ENCODE measurements at regions not wholly inside any gene's neighbourhood (a gene's known extent, or its start where the extent isn't known, plus 50 kb on each side); places are given as distances from the start of the nearest gene placed in this dataset.
A peak's percentile ranks its signal among the peaks of the same experiment; 100 is the strongest.

- no peak for TF ChIP-seq CTCF (IDR thresholded peaks at IDR 0.05; ENCODE audit: borderline replicate concordance, insufficient read depth, low read depth, low read length)
- no peak overlapping the region for H3K4me3 ChIP-seq (ENCODE audit: low read depth, low read length)
These were observed 81.4 kb downstream of the RCN1 start for GRCh38 chr11:32172041-32172847.

GRCh38 chr11:32172848-32173834 lies 82.3 kb downstream of the RCN1 start:
- H3K4me3 ChIP-seq (ENCODE audit: low read depth, low read length) = no peak overlapping the region
- TF ChIP-seq CTCF (IDR thresholded peaks at IDR 0.05; ENCODE audit: borderline replicate concordance, insufficient read depth, low read depth, low read length) = peak; percentile 64; the same call in 1 of the 2 replicates

- TF ChIP-seq CTCF (IDR thresholded peaks at IDR 0.05; ENCODE audit: borderline replicate concordance, insufficient read depth, low read depth, low read length) = no peak
- no peak overlapping the region for H3K4me3 ChIP-seq (ENCODE audit: low read depth, low read length)
These were observed 83.1 kb downstream of the RCN1 start for GRCh38 chr11:32173977-32174376.

- no peak overlapping the region for H3K4me3 ChIP-seq (ENCODE audit: low read depth, low read length)
- peak; percentile 71 for TF ChIP-seq CTCF (IDR thresholded peaks at IDR 0.05; ENCODE audit: borderline replicate concordance, insufficient read depth, low read depth, low read length)
These were observed 85.5 kb downstream of the RCN1 start for GRCh38 chr11:32176223-32176934.

- H3K4me3 ChIP-seq (ENCODE audit: low read depth, low read length) = no peak overlapping the region
- TF ChIP-seq CTCF (IDR thresholded peaks at IDR 0.05; ENCODE audit: borderline replicate concordance, insufficient read depth, low read depth, low read length) = no peak
These were observed 87.8 kb downstream of the RCN1 start for GRCh38 chr11:32178692-32179091.

GRCh38 chr11:32183512-32183911 lies 92.6 kb downstream of the RCN1 start:
- no peak for TF ChIP-seq CTCF (IDR thresholded peaks at IDR 0.05; ENCODE audit: borderline replicate concordance, insufficient read depth, low read depth, low read length)
- H3K4me3 ChIP-seq (ENCODE audit: low read depth, low read length) = no peak overlapping the region
